H1 (cell line): ENCODE measurements at regions not wholly inside any gene's neighbourhood (a gene's known extent, or its start where the extent isn't known, plus 50 kb on each side); places are given as distances from the start of the nearest gene placed in this dataset.

Experiments used
- CHD2 ChIP-seq: IDR thresholded peaks from 2 replicates; pipeline ENCODE4 v1.6.1; 2012; ENCODE audit warnings: low read length, improper control_type of control experiment
- TF ChIP-seq, protein P1 (sequence below): IDR thresholded peaks from 2 replicates; pipeline ENCODE4 v1.6.1; 2011; ENCODE audit warnings: low read depth, mild to moderate bottlenecking, low read length; ENCODE audit not compliant: insufficient read depth

DNA sequence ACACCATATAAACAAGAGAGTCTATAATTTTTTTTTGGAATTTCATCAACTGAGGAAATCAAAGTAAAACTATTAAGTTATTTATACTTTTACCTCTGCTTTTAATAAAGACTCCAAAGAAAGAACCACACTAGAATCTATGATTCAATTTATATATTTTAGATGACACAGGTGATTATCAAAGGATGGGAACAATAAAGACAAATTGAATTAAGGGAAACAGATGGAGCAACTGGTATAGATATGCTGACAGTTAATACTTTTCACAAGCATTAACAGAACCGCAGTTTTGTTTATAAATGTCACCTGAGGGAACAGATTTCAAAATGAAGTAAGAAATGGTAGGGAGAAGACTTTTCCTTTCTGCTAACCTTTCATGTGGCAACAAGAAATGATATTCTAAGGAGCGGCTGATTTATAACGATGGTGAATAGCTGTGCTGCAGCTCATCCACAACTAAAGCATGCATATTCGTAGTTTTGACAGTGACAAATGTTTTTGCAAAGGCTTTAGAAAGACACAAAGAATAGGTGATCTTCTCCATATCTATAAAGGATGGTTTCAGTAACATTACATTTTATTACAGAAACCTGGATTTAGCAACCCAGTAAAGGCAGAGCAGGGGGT lies 1502.9 kb upstream of the RAG2 start (continued):
- TF ChIP-seq, protein P1, sequence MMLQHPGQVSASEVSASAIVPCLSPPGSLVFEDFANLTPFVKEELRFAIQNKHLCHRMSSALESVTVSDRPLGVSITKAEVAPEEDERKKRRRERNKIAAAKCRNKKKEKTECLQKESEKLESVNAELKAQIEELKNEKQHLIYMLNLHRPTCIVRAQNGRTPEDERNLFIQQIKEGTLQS: no peak
- TF ChIP-seq CHD2: no peak
